GM21423 (cell line): ENCODE measurements at regions not wholly inside any gene's neighbourhood (a gene's known extent, or its start where the extent isn't known, plus 50 kb on each side); places are given as distances from the start of the nearest gene placed in this dataset.

Experiments
- ATAC-seq: cut with Tn5 transposase; IDR thresholded peaks from one replicate; pipeline ENCODE4 v1.9.1; 2021; ENCODE audit warnings: mild to moderate bottlenecking, moderate library complexity; ENCODE audit not compliant: unreplicated experiment

- ATAC-seq, result no peak
Observed at GRCh38 chr10:65534771-65535170, 1391.1 kb upstream of the LRRTM3 start.

- ATAC-seq, result no peak
Observed at GRCh38 chr10:65544756-65545155, 1381.1 kb upstream of the LRRTM3 start.

GRCh38 chr10:65548001-65548400 is 1377.8 kb upstream of the LRRTM3 start:
- ATAC-seq, result no peak

- ATAC-seq, result no peak
Observed at GRCh38 chr10:65550761-65551160, 1375.1 kb upstream of the LRRTM3 start.

- no peak for ATAC-seq
Observed at GRCh38 chr10:65555192-65555591, 1370.6 kb upstream of the LRRTM3 start.

- no peak for ATAC-seq
Observed at GRCh38 chr10:65556006-65556405, 1369.8 kb upstream of the LRRTM3 start.

- ATAC-seq, result no peak
Observed at GRCh38 chr10:65559369-65559768, 1366.5 kb upstream of the LRRTM3 start.

- ATAC-seq, result peak; percentile 60
Observed at GRCh38 chr10:65565246-65565645, 1360.6 kb upstream of the LRRTM3 start.

GRCh38 chr10:65566906-65567305 is 1358.9 kb upstream of the LRRTM3 start:
- ATAC-seq, result no peak

GRCh38 chr10:65570143-65571010 is 1355.5 kb upstream of the LRRTM3 start:
- ATAC-seq, result peak; percentile 56

- peak; percentile 53 for ATAC-seq
Observed at GRCh38 chr10:65571011-65571570, 1354.7 kb upstream of the LRRTM3 start.

- no peak for ATAC-seq
Observed at GRCh38 chr10:65581426-65582026, 1344.3 kb upstream of the LRRTM3 start.

- ATAC-seq, result no peak
Observed at GRCh38 chr10:65602182-65602865, 1323.5 kb upstream of the LRRTM3 start.

GRCh38 chr10:65611592-65611991 is 1314.2 kb upstream of the LRRTM3 start:
- ATAC-seq, result no peak

- ATAC-seq, result no peak
Observed at GRCh38 chr10:65614956-65615565, 1310.8 kb upstream of the LRRTM3 start.

GRCh38 chr10:65618126-65618525 is 1307.7 kb upstream of the LRRTM3 start:
- ATAC-seq, result no peak

- ATAC-seq, result no peak
Observed at GRCh38 chr10:65620404-65621048, 1305.3 kb upstream of the LRRTM3 start.

GRCh38 chr10:65622608-65623007 is 1303.2 kb upstream of the LRRTM3 start:
- no peak for ATAC-seq

GRCh38 chr10:65628493-65629139 is 1297.2 kb upstream of the LRRTM3 start:
- no peak for ATAC-seq

GRCh38 chr10:65660006-65660405 is 1265.8 kb upstream of the LRRTM3 start:
- ATAC-seq, result no peak
